HG03159 (cell line): ENCODE measurements at regions not wholly inside any gene's neighbourhood (a gene's known extent, or its start where the extent isn't known, plus 50 kb on each side); places are given as distances from the start of the nearest gene placed in this dataset.
A peak's percentile ranks its signal among the peaks of the same experiment; 100 is the strongest.
"Not testable (repeated sequence)": the region's sequence is repeated elsewhere in the genome, so short reads cannot be mapped to it uniquely, and the experiment has no call there.

Source experiments
- ATAC-seq: cut with Tn5 transposase; IDR thresholded peaks from one replicate; pipeline ENCODE4 v1.9.1; 2021; ENCODE audit warnings: mild to moderate bottlenecking, moderate library complexity; ENCODE audit not compliant: unreplicated experiment

GRCh38 chr12:46522071-46522470 is 149.5 kb upstream of the SLC38A2 start:
- ATAC-seq, result no peak

- ATAC-seq, result no peak
Observed at GRCh38 chr12:46521145-46521544, 148.6 kb upstream of the SLC38A2 start.

- ATAC-seq, result no peak
Observed at GRCh38 chr12:46519407-46519806, 146.8 kb upstream of the SLC38A2 start.

- ATAC-seq, result no peak
Observed at GRCh38 chr12:46518729-46519128, 146.2 kb upstream of the SLC38A2 start.

GRCh38 chr12:46518169-46518568 is 145.6 kb upstream of the SLC38A2 start:
- no peak for ATAC-seq

- ATAC-seq, result peak; percentile 26
Observed at GRCh38 chr12:46517579-46517962, 145.0 kb upstream of the SLC38A2 start.

- ATAC-seq, result peak; percentile 97
Observed at GRCh38 chr12:46516933-46517578, 144.5 kb upstream of the SLC38A2 start.

GRCh38 chr12:46516238-46516932 is 143.8 kb upstream of the SLC38A2 start:
- no peak for ATAC-seq

- no peak for ATAC-seq
Observed at GRCh38 chr12:46515829-46516228, 143.3 kb upstream of the SLC38A2 start.

GRCh38 chr12:46514886-46515285 is 142.3 kb upstream of the SLC38A2 start:
- no peak for ATAC-seq

GRCh38 chr12:46510257-46510656 is 137.7 kb upstream of the SLC38A2 start:
- not testable (repeated sequence) for ATAC-seq

- no peak for ATAC-seq
Observed at GRCh38 chr12:46509135-46509534, 136.6 kb upstream of the SLC38A2 start.

GRCh38 chr12:46508651-46509050 is 136.1 kb upstream of the SLC38A2 start:
- no peak for ATAC-seq

GRCh38 chr12:46507766-46508165 is 135.2 kb upstream of the SLC38A2 start:
- ATAC-seq, result no peak

GRCh38 chr12:46506961-46507360 is 134.4 kb upstream of the SLC38A2 start:
- ATAC-seq, result no peak

GRCh38 chr12:46506198-46506597 is 133.6 kb upstream of the SLC38A2 start:
- no peak for ATAC-seq

GRCh38 chr12:46504494-46504893 is 131.9 kb upstream of the SLC38A2 start:
- no peak for ATAC-seq

GRCh38 chr12:46503637-46504175 is 131.1 kb upstream of the SLC38A2 start:
- no peak for ATAC-seq

GRCh38 chr12:46500673-46501072 is 128.1 kb upstream of the SLC38A2 start:
- ATAC-seq, result no peak

- ATAC-seq, result peak; percentile 93
Observed at GRCh38 chr12:46499901-46500300, 127.3 kb upstream of the SLC38A2 start.

GRCh38 chr12:46499226-46499625 is 126.7 kb upstream of the SLC38A2 start:
- no peak for ATAC-seq

GRCh38 chr12:46497739-46498138 is 125.2 kb upstream of the SLC38A2 start:
- no peak for ATAC-seq
